ENCODE measurements at regions not wholly inside any gene's neighbourhood (a gene's known extent, or its start where the extent isn't known, plus 50 kb on each side); places are given as distances from the start of the nearest gene placed in this dataset.

DNA sequence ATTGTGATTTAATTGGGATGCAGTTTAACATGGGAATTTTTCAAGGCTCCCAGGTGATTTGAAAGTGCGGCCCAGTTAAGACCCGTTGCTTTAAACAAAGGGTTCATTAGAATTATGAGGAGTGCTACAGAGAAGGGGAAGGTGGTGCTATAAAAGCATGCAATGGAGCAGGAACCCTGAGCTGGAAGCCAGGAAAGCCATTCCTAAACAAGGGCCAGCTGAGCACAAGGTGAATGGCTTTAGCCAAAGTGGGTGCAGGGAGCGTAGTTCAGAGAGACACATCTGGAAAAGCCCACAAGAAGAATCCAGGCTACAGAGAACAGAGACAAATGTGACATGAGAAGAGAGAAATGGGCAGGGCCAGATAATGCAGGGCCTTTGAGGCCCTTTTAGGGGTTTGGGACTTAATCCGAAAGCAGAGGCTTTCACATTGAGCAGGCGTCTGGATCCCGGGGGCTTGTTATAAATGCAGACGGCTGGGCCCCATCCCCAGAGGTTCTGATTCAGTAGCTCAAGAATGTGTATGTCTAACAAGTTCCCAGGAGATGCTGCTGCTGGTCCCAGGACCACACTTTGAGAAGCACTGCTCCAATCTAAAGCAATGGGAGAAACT is 138.1 kb upstream of the WWC1 start:
- TF ChIP-seq EZH2 (IDR thresholded peaks at IDR 0.05; ENCODE audit: insufficient read depth, poor library complexity, severe bottlenecking) (no peak), EZH2phosphoT487 (IDR thresholded peaks at IDR 0.05; ENCODE audit: insufficient read depth, low read depth) (no peak)
